GM18951 (cell line): ENCODE measurements at regions not wholly inside any gene's neighbourhood (a gene's known extent, or its start where the extent isn't known, plus 50 kb on each side); places are given as distances from the start of the nearest gene placed in this dataset.

Experiments
- POLR2A ChIP-seq: IDR thresholded peaks from 4 replicates; pipeline ENCODE4 v1.6.1; 2011; ENCODE audit warnings: mild to moderate bottlenecking; ENCODE audit not compliant: insufficient read length, insufficient read depth; ENCODE audit errors: extremely low read depth
- in situ Hi-C: fragments of 300-500 bp; cut with MboI; formaldehyde crosslinking; loops from one replicate; pipeline ENCODE4 v1.12.0; 2022; ENCODE audit warnings: low sequenced_read_pairs, mixed read lengths, inconsistent platforms; ENCODE audit not compliant: unreplicated experiment

GRCh38 chr2:95728878-95729596, 137.2 kb downstream of the TRIM43 start:
- TF ChIP-seq POLR2A, result no peak
- in situ Hi-C loops, result no loop called here

- in situ Hi-C loops, result no loop called here
- TF ChIP-seq POLR2A, result no peak
These were observed 137.8 kb downstream of the TRIM43 start for GRCh38 chr2:95729597-95729955.

- in situ Hi-C loops, result no loop called here
- TF ChIP-seq POLR2A, result no peak
These were observed 139.0 kb downstream of the TRIM43 start for GRCh38 chr2:95730813-95731212.

GRCh38 chr2:95734976-95735890, 143.4 kb downstream of the TRIM43 start:
- in situ Hi-C loops, result no loop called here

GRCh38 chr2:95738301-95738700, 146.5 kb downstream of the TRIM43 start:
- no peak for TF ChIP-seq POLR2A
- in situ Hi-C loops, result no loop called here

More at GRCh38 chr2:95734976-95735890, 143.4 kb downstream of the TRIM43 start:
- no peak for TF ChIP-seq POLR2A

- in situ Hi-C loops, result loop anchor here (10.0 kb wide), 1 partner anchor 1873 kb away; no protein-coding TSS in a partner anchor
These were observed 160.3 kb downstream of the TRIM43 start for GRCh38 chr2:95752126-95752525.

GRCh38 chr2:95753812-95754211, 162.0 kb downstream of the TRIM43 start:
- in situ Hi-C loops, result loop anchor here (10.0 kb wide), 1 partner anchor 1871 kb away; no protein-coding TSS in a partner anchor

GRCh38 chr2:95754213-95754612, 162.4 kb downstream of the TRIM43 start:
- in situ Hi-C loops, result loop anchor here (10.0 kb wide), 1 partner anchor 1871 kb away; no protein-coding TSS in a partner anchor

GRCh38 chr2:95754819-95755563, 163.2 kb downstream of the TRIM43 start:
- in situ Hi-C loops, result loop anchor here (10.0 kb wide), 1 partner anchor 1870 kb away; no protein-coding TSS in a partner anchor

GRCh38 chr2:95755956-95756669, 164.3 kb downstream of the TRIM43 start:
- in situ Hi-C loops, result loop anchor here (10.0 kb wide), 1 partner anchor 1869 kb away; no protein-coding TSS in a partner anchor

GRCh38 chr2:95757988-95758387, 166.2 kb downstream of the TRIM43 start:
- no peak for TF ChIP-seq POLR2A
- in situ Hi-C loops, result loop anchor here (10.0 kb wide), 1 partner anchor 1867 kb away; no protein-coding TSS in a partner anchor

GRCh38 chr2:95759481-95760246, 167.9 kb downstream of the TRIM43 start:
- TF ChIP-seq POLR2A, result no peak
- in situ Hi-C loops, result loop anchor here (10.0 kb wide), 1 partner anchor 1865 kb away; no protein-coding TSS in a partner anchor
